ENCODE measurements at regions not wholly inside any gene's neighbourhood (a gene's known extent, or its start where the extent isn't known, plus 50 kb on each side); places are given as distances from the start of the nearest gene placed in this dataset.

DNA sequence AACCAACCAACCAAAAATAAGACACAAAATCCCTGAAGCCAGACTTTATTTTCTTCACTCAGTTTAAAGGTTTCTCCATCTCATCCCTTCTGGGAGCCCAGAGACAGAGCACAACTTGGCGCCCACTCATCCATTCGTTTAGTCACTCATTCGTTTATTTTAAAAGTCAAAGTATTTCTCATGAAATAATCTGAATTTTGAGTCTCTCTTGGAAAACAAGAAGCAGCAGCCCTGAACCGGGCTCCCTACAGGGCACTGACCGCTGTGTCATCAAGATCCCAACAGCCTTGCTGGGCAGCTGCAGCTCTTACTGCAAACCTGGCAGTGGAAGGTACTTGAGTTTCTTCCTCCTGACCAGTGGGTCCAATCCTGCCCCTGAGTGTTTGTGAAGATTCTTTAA is 171.6 kb downstream of the THBS2 start:
- TF ChIP-seq, protein P1, sequence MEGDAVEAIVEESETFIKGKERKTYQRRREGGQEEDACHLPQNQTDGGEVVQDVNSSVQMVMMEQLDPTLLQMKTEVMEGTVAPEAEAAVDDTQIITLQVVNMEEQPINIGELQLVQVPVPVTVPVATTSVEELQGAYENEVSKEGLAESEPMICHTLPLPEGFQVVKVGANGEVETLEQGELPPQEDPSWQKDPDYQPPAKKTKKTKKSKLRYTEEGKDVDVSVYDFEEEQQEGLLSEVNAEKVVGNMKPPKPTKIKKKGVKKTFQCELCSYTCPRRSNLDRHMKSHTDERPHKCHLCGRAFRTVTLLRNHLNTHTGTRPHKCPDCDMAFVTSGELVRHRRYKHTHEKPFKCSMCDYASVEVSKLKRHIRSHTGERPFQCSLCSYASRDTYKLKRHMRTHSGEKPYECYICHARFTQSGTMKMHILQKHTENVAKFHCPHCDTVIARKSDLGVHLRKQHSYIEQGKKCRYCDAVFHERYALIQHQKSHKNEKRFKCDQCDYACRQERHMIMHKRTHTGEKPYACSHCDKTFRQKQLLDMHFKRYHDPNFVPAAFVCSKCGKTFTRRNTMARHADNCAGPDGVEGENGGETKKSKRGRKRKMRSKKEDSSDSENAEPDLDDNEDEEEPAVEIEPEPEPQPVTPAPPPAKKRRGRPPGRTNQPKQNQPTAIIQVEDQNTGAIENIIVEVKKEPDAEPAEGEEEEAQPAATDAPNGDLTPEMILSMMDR (IDR thresholded peaks at IDR 0.05; ENCODE audit: insufficient read depth, low read depth, low read length): no peak
- TF ChIP-seq EZH2 (IDR thresholded peaks at IDR 0.05; ENCODE audit: insufficient read depth, low read length): no peak
